Occipital lobe (tissue), 1 donor: ENCODE measurements at regions not wholly inside any gene's neighbourhood (a gene's known extent, or its start where the extent isn't known, plus 50 kb on each side); places are given as distances from the start of the nearest gene placed in this dataset.

Source experiments
- DNase-seq: peaks from one replicate; lab custom pipeline; 2025; lab: John Stamatoyannopoulos, UW

DNA sequence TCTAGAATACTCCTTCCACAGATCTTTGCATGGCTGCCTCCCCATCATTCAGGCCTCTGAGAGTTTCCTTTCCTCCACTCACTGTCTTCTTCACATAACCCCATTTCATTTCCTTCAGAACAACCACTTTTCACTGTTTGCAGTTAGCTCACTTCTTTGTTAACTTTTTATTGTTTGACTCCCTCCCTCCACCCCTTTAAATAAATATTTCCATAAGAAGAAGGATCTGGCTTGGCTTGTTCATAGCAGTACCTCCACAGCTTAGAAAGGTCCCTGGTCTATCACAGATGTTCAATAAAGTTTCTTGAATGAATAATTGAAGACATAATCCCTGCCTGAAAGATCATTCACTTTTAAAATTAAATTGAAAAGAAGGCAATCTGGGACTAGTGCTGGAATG is 661.6 kb downstream of the ACTL7B start:
- DNase-seq = no peak

DNA sequence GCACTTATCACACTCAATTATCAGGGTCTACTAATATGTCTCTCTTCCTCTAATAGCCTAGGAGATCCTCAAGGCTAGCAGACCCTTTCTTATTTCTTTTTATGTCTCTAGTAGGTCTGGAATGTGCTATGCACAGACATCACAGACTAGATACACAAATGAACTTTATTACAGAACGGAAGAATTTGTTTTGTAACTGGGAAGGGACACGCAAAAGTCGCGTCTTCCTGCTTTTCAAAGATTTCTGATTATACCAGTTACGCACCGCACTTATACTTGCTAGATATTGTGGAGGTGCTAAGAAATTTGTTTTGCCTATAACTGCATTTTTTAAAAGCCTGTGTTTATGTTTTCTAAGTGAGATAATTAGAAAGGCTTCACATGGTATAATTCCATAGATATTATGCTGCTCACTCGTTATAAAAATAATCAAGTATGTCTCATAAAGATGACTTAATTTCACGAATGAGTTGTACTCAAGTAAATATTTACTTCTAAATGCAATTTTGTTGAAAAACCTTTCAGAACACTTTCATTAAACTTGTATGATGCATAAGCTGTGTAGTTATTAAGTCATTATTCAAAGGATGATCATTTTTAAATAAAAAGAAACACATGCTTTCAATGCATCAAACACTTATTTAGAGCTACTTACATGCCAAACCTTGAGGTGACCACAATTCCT is 662.6 kb downstream of the ACTL7B start:
- DNase-seq = no peak

DNA sequence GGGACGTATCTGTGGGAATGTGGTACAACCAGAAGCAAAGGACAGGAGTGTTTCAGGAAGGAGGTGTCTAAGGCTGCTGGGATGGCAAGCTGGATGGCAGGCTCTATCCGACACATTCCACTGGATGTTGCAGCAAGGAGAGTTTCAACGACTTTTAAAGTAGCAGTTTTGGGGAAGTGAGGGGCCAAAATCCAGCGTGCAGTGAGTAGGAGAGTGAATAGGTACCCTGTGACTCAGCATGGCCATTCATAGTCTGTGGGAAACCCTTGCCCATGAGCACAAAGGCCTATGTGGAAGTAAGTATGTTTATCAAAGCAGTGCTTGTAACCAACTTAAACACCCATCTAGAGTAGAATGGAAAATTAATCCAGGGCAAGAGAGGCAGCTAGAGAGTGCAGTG is 664.7 kb downstream of the ACTL7B start:
- DNase-seq = no peak

DNA sequence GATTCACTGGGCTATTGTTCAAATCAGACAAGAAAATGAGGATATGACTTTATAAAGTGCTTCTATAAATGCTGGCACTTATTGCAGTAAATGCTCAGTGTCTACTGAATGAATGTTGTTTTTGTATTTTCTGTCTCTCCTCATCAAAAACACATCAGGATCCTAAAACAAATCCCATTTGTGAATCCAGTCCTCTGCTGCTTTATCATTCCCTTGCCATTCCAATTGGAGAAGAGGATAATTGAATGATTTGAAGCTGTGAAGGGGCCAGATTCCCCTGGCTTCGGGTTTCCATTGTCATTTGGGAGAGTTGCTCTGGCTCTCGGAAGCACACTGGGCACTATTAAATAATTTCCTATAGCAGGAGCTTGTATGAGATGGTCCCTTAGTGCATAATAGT is 666.8 kb downstream of the ACTL7B start:
- no peak for DNase-seq

DNA sequence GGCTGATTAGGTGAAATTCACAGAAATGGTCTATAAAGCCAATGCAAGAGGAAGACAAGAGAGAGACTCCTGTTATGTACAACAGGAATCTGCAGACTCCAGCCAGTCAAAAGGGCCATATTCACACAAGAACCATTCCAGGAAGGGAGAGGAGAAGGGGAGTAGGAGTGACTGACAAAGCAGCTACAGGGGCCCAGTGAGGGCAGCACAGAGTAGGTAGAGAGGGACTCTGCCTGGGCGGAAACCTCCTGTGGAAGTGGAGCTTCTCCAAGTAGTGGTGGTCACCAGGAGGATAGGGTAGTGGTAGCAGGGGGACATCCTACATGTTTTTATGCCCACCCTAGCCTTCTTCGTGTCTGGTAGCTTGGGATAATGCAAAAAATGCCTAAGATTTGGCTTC is 667.3 kb downstream of the ACTL7B start:
- DNase-seq = no peak

DNA sequence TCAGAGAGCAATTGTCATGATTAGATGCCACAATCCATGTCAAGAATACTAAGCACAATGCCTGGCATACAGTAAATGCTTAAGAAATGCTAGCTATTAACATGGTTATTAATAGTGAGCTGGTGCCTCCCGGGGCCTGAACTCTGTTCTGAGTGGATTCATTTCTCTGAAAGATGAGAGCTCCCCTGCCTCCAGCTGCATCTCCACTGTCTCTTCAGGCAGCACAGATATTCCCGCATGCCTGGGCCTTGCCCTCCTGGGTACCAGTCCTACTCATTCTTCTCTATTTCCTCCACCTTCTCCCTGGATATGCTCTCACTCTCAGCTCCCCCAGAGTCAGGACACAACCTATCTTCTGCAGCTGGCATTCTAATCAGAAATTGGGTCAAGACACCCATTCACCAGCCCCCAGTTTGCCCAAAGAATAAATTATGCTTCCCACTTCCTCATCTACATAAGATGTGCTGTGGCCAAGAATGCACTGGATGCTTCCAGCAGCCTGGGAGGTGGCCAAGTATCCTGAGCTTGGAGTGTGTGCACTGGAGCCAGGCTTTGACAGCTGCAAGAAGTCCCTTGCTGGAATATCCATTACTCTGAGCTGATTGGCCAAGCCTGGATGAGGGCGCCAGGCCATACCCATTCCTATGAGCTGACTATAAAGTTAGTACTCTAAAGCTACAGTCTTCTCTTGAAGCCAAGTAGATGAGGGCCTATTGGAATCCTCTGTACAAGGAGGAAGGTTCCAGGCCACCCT is 669.0 kb downstream of the ACTL7B start:
- DNase-seq = peak; percentile 35

DNA sequence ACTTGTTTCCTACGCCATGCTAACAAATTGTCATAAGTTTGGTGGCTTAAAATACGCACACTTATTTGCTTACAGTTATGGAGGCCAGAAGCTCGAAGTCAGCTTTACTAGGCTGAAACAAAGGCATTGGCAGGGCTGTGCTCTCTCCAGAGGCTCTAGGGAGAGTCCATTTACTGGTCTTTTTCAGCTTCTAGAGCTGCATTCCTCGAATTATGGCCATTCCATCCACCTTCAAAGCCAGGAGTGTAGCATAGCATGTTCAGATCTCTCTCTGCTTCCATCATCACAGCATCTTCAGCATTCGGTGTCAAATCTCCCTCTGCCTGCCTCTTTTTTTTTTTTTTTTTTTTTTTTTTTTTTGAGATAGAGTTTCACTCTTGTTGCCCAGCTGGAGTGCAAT is 670.2 kb downstream of the ACTL7B start:
- DNase-seq = no peak

DNA sequence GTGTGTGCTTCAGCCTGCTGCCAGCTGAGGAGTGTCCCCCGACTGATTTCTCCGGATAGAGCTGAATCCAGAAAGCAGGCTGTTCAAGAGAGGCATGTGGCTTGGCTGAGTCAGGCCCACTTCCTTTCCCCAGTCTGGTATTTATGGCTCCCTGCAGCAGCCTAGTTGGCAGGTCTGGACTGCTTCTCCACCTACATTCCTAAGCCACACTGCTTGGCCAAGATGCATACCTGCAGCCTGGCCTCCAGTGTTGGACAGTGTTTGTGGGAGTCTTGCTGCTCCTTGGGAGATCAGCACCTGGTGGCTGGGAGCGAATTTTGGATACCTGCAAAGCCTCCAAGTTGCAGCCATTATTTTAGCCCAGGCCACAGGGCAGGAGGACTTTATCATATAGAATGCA is 670.8 kb downstream of the ACTL7B start:
- DNase-seq = no peak

DNA sequence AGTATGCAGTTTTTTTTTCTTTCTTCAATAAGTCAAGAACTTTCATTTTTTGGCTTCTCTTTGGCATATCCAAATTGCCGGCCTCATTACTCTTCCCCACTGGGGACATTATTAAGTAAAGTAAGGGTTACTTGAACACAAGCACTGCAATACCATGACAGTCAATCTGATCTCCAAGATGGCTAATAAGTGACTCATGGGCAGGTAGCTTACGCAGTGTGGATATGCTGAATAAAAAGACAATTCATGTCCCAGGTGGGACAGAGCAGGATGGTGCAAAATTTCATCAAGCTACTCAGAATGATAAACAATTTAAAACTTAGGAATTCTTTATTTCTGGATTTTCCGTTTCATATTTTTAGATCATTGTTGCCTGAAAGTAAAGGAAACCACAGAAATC is 671.8 kb downstream of the ACTL7B start:
- DNase-seq = no peak

DNA sequence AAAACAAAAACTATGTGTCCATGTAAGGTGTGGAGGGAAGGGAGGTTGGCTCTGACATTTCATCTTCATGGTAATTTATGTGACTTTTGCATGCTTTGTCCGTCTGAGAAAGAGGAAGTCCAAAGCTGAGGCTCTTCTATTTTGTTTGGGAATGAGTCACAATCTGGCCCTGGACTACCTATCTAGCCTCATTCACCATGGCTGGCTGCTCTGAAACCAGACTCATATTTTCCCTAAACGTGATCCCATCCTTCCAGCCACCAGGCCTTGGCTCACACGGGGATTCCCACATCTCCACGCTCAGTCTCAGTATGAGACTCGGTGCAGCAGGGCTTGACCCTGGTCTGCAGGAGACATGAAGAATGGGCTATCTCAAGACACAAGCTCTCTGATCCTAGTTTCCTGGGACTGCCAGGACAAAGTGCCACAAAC is 672.8 kb downstream of the ACTL7B start:
- no peak for DNase-seq

DNA sequence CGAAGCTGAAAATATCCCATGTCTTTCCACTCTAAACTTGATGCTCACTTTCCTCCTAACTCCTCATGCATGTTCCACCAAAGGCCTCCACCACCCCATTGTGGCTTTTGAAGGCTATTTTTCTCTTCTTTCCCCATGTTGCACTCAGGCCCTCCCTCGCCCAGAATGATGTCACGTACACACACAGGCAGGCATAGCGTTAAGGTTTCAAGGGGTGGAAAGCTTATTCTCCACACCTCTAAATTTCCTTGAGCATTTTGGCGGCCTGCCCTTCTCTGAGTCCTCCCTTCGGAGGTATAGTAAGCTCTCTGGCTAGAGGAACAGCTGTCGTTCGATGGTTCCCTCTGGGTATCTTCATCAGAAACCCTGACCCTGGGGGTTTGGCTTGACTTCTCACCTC is 673.5 kb downstream of the ACTL7B start:
- no peak for DNase-seq

DNA sequence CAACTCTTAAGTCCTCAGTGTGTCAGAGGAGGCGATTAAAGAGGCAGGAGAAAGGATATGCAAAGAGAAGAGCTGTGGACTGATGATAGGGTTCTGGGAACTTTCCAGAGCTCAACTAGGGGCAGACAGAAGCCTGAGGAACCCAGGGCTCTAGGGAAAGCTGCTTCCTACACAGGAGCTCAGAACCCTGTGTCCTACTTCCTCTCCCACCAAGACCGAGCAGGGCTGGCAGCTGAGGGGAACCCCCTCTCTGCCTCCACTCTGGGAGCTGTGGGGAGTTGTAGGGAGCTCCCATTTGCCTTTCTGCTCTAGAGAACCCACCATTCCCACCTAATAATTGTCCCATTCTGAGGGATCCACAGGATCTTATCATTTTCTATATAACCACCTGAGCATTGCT is 674.3 kb downstream of the ACTL7B start:
- no peak for DNase-seq

DNA sequence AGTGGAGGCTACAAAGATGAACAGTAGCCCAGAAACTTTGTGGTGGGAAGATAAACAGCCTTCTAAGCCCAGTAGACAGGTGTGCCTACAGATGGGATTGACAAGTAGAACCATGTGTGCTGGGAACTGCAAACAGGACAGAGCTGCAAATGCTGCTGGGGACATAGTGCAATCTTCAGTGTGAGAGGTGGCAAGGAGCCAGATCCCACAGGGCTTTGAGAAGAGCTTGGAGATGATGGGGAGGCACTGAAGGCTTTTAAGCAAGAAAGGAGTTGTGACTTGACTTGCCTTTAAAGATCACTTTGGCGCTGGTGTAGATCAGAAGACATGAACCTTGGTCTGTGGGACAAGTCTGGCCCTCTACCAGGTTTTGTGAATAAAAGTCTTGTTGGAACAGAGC is 675.2 kb downstream of the ACTL7B start:
- DNase-seq = no peak

DNA sequence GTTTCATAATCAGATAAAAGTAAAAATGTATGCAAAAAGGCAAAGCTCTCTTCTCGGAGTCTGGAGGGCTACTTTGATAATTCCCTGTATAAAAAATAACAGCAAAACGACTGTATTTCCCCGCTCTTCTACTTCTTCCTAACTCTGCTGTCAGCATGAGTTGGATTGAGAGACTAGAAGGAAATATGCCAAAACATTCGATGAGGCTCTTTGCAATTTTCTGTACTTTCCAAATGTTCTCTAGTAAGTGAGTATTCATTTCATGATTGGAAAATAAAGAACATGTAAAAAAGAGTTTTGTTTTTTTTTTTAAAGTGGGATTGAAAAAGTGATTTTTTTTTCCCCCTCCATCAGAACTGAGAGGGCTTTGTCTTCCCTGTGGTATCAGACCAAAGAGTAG is 677.5 kb downstream of the ACTL7B start:
- no peak for DNase-seq

DNA sequence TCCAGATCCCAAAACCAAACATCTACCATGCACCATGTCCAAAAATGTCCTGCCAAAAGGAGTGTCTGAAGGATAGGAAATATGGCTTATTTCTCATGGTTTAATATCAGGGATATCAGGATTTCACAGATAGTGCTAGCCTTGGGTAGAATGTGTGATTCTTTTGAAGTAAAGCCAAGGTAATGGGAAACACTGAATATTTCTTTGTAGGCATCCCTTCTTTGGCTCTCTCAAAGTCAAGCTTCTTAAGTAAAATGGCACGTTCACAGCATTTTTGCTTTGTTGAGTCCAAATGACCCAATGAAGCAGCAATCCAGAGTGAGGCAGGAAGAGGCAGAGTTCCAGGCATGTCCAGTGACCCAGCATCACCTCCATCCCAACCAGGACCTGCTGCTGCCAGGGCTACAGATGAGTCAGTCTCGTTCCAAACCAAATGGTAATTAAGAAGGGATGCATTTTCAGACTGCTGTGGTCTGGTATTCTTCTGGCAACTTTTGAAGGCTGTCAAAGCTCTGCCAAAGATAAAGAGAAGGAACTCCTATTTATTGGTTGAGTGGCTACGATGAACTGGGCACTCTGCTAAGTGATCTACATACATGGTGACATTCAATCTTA is 678.8 kb upstream of the KLF4 start:
- DNase-seq = no peak

DNA sequence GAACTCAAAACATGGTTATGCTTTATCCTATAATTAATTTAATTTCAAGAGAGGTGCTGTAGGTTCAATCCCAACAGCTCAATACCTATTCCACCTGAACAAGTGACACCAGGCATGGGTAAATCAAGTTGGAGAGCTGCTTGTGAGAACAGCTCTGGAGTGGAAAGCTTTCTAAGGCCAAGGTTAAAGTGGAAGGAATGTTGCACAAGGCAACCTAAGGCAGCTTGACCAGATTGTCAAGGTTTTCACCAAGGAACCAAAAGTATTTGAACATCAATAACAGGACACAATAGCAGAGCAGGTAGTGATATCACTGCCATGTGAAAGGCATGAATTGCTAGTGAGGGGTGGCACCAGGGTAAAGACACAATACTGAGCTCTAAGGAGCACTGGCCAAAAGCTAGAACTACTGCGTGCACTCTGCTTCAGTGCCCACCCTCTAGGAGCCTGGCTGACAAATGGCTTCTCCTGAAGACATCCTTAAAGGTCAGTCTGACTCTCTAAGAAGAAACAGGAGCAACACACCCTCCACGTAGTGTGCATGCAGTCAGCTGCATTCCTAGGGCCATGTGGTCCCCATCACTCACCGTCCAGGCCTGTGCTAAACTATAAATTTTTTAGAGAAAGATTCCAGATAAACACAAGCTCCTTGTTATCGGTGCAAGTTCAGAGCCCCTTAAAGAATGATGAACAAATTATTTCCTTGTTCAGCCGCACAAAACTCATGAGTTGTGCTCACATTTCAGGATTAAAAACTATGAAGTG is 677.7 kb upstream of the KLF4 start:
- no peak for DNase-seq

DNA sequence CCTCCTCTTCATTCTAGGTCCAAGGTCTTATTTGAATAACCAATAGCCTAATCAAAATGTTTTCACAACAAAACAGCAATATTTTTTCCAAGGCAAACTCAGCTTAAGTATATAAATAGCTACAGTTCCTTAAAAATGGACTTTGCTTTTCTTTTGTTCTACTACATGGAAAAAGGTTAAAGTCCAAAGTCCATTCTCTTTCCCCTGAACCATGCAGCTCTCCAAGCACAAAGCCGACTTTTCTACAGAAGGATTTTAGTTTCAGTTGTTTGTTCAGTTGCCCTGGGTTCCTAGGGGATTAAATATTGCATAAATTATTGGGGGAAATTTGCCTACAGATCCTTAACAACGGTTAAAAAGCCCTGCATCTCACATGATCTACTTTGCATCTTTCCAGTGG is 677.0 kb upstream of the KLF4 start:
- no peak for DNase-seq

DNA sequence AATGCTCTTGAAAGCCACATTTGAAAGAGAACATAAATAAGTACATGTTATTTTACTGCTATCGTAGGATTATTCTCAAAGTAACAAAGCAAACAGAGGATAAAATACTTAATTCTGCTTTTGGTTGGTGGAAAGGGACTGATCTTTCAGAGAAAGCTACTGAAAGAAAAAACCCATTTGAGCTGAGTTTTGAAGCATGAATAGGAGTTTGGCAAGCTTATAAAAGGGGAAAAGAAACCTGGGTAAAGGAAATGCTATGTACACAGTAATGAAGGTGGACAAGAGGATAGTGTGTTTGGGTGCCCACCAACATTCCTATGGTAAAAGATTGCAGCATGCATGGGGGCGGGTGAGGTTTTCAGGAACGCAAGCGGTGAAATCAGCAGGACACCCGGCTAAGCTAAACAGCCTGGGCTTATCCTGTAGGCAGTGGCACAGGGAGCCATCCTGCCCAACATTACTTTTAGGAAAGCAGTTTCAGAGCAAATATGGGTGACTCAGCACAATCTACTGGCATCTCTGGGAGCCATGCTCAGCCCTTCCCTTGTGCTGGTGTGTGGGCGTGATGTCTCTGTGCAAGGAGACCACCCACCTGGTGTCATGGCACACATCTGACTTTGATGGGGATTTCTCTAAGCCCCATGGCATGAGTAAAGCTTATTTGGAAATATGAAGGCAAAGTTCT is 673.9 kb upstream of the KLF4 start:
- no peak for DNase-seq

DNA sequence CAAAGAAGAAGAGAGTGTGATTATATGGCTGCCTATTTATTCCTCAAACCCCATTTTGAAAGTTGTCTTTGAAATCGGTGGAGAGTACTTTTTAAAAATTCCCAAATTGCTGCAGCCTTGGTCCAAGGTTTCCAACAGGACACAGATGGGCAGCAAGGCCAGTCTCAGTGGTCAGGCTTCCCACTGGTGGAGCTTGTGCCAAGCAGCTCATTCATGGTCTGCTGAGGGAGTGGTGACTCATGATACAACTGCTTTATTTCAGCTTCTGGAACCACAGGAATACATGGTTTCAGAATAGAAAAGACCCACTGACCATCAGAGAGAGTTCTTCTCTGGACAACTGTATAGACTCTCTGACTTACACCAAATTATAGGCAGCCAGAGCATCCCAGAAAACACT is 673.1 kb upstream of the KLF4 start:
- DNase-seq = no peak

DNA sequence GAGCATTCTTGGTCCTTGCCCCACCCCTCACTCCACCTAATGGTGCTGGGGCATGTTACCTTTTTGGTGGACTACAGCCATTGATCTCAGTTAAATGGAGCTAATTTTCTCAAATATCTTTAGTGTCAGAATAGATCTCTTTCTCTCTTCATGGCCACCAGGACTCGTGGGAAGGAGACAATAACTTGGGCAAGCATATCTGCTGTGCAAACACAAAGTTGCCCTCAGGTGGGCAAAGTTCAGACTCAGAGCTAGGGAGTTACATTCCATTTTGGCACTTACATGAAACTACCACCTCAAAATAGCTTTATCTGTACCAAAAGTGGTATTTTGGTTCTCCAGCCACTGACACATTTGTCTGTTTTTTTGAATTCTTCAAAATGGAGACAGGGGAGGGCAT is 671.9 kb upstream of the KLF4 start:
- DNase-seq = no peak

DNA sequence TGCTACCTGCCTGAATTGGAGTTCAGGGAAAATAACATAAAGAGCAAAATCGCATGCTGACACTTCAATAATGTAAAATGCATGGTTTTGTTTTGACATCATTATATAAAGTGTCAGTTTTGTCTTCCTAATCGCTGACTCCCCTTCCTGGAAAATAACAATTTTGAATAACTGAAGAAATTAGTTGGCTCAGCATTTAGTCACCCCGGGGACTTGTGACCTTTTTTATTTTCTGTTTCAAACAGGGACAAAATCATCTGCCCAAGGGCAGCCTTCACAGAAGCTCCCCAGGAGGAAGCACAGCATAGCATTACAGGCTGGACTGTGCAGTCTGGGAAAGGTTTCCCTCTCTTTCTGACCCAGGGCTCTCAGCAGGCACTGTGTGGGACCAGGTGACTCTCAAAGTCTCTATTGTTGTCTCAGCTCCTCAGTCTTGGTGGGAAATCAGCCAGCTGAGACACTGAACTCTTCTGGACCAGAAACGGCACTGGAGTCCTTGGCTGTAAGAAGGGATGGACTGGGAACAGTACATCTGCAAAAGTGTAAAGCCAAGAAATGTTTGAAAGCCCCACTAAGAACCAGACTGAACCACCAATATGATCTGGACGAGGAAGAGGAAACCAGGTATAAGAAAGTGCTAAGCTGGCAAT is 671.3 kb upstream of the KLF4 start:
- DNase-seq = no peak
